WTC11 (cell line): ENCODE measurements at regions not wholly inside any gene's neighbourhood (a gene's known extent, or its start where the extent isn't known, plus 50 kb on each side); places are given as distances from the start of the nearest gene placed in this dataset.

ENCODE experiments used
- ATAC-seq: fragments of 200-7000 bp; cut with Tn5 transposase; 2 replicates; pipeline ENCODE4 v1.10.0; 2021; ENCODE audit warnings: mild to moderate bottlenecking, moderate library complexity
- CTCF ChIA-PET: fragments of 300-600 bp; sonication (Branson Sonifier 250); formaldehyde crosslinking; loops from one replicate; lab custom pipeline; 2021; ENCODE audit warnings: antibody characterized with exemption; lab: Charles Lee
- POLR2A ChIA-PET: fragments of 350-600 bp; sonication (Branson Sonifier 250); formaldehyde crosslinking; loops from one replicate; lab custom pipeline; 2021; ENCODE audit warnings: antibody characterized with exemption; lab: Charles Lee
- DNase-seq: peaks from one replicate; pipeline ENCODE4 v3.0.0; 2021; ENCODE audit warnings: low spot score
- H3K27ac Mint-ChIP-seq: 2 replicates; pipeline ENCODE4 v1.8.0; 2021; ENCODE audit warnings: mixed read lengths
- H3K27me3 Mint-ChIP-seq: 2 replicates; pipeline ENCODE4 v1.8.0; 2021; ENCODE audit warnings: low read depth, mild to moderate bottlenecking, moderate library complexity, mixed read lengths
- H3K36me3 Mint-ChIP-seq: 2 replicates; pipeline ENCODE4 v1.8.0; 2021; ENCODE audit warnings: mixed read lengths
- H3K4me1 Mint-ChIP-seq: 2 replicates; pipeline ENCODE4 v1.8.0; 2022; ENCODE audit warnings: mixed read lengths
- H3K4me3 Mint-ChIP-seq: 2 replicates; pipeline ENCODE4 v1.8.0; 2021; ENCODE audit warnings: mild to moderate bottlenecking, moderate library complexity, mixed read lengths
- H3K9me3 Mint-ChIP-seq: 2 replicates; pipeline ENCODE4 v1.8.0; 2021; ENCODE audit warnings: mixed read lengths
- AFF4 ChIP-seq: sonication (generic); formaldehyde crosslinking; IDR thresholded peaks from 2 replicates; pipeline ENCODE4 v1.8.1; 2023; ENCODE audit warnings: mild to moderate bottlenecking, missing genetic modification reagents, borderline replicate concordance
- ATF1 ChIP-seq: sonication (generic); formaldehyde crosslinking; IDR thresholded peaks from 2 replicates; pipeline ENCODE4 v1.8.1; 2023; ENCODE audit warnings: mild to moderate bottlenecking, moderate library complexity, missing genetic modification reagents
- CBFB ChIP-seq: sonication (generic); formaldehyde crosslinking; IDR thresholded peaks from 2 replicates; pipeline ENCODE4 v1.8.1; 2022; ENCODE audit warnings: mild to moderate bottlenecking, low read depth, missing genetic modification reagents
- CTCF ChIP-seq: fragments of 200-600 bp; IDR thresholded peaks from 2 replicates; pipeline ENCODE4 v1.8.0; 2022; ENCODE audit warnings: antibody characterized with exemption
- ELF4 ChIP-seq: sonication (generic); formaldehyde crosslinking; IDR thresholded peaks from 2 replicates; pipeline ENCODE4 v1.8.1; 2022; ENCODE audit warnings: low read depth, mild to moderate bottlenecking, moderate library complexity, missing genetic modification reagents
- EMX1 ChIP-seq: fragments of 250-450 bp; sonication (Bioruptor Pico); IDR thresholded peaks from 2 replicates; pipeline ENCODE4 v1.8.0; 2021; ENCODE audit warnings: mild to moderate bottlenecking
- ERG ChIP-seq: fragments of 250-450 bp; sonication (Bioruptor Pico); IDR thresholded peaks from 2 replicates; pipeline ENCODE4 v1.8.0; 2021; ENCODE audit warnings: mild to moderate bottlenecking
- ETV6 ChIP-seq: sonication (generic); formaldehyde crosslinking; IDR thresholded peaks from 2 replicates; pipeline ENCODE4 v1.8.1; 2022; ENCODE audit warnings: mild to moderate bottlenecking, missing genetic modification reagents
- GABPB1 ChIP-seq: sonication (generic); formaldehyde crosslinking; IDR thresholded peaks from 2 replicates; pipeline ENCODE4 v1.8.1; 2023; ENCODE audit warnings: mild to moderate bottlenecking, missing genetic modification reagents
- IRF2 ChIP-seq: sonication (generic); formaldehyde crosslinking; IDR thresholded peaks from 2 replicates; pipeline ENCODE4 v1.8.0; 2022; ENCODE audit warnings: low read depth, missing genetic modification reagents, borderline replicate concordance
- MXD4 ChIP-seq: fragments of 250-450 bp; sonication (Bioruptor Pico); IDR thresholded peaks from 2 replicates; pipeline ENCODE4 v1.8.0; 2021; ENCODE audit warnings: mild to moderate bottlenecking, moderate library complexity, borderline replicate concordance
- MYBL2 ChIP-seq: sonication (generic); formaldehyde crosslinking; IDR thresholded peaks from 2 replicates; pipeline ENCODE4 v1.8.1; 2023; ENCODE audit warnings: mild to moderate bottlenecking, moderate library complexity, missing genetic modification reagents
- PRDM15 ChIP-seq: sonication (generic); formaldehyde crosslinking; IDR thresholded peaks from 2 replicates; pipeline ENCODE4 v1.8.0; 2022; ENCODE audit warnings: missing genetic modification reagents
- PRRX2 ChIP-seq: fragments of 250-450 bp; sonication (Bioruptor Pico); IDR thresholded peaks from 2 replicates; pipeline ENCODE4 v1.8.0; 2021; ENCODE audit warnings: mild to moderate bottlenecking
- TEAD1 ChIP-seq: sonication (generic); formaldehyde crosslinking; IDR thresholded peaks from 2 replicates; pipeline ENCODE4 v1.8.0; 2022; ENCODE audit warnings: mild to moderate bottlenecking, missing genetic modification reagents
- TP53 ChIP-seq: sonication (generic); formaldehyde crosslinking; IDR thresholded peaks from 2 replicates; pipeline ENCODE4 v1.8.1; 2023; ENCODE audit warnings: mild to moderate bottlenecking, missing genetic modification reagents
- ZNF219 ChIP-seq: sonication (generic); formaldehyde crosslinking; IDR thresholded peaks from 2 replicates; pipeline ENCODE4 v1.8.0; 2023; ENCODE audit warnings: missing genetic modification reagents, mild to moderate bottlenecking, borderline replicate concordance
- ZNF263 ChIP-seq: sonication (generic); formaldehyde crosslinking; IDR thresholded peaks from 2 replicates; pipeline ENCODE4 v1.8.1; 2022; ENCODE audit warnings: low read depth, mild to moderate bottlenecking, moderate library complexity, missing genetic modification reagents
- ZNF317 ChIP-seq: sonication (generic); formaldehyde crosslinking; IDR thresholded peaks from 2 replicates; pipeline ENCODE4 v1.8.1; 2023; ENCODE audit warnings: low read depth, mild to moderate bottlenecking, moderate library complexity, missing genetic modification reagents, borderline replicate concordance
- ZNF416 ChIP-seq: fragments of 250-450 bp; sonication (Bioruptor Pico); IDR thresholded peaks from 2 replicates; pipeline ENCODE4 v1.9.0; 2021; ENCODE audit warnings: mild to moderate bottlenecking, inconsistent platforms
- ZNF423 ChIP-seq: fragments of 250-450 bp; sonication (Bioruptor Pico); IDR thresholded peaks from 2 replicates; pipeline ENCODE4 v2.1.2; 2022; ENCODE audit warnings: mild to moderate bottlenecking, moderate library complexity
- ZNF671 ChIP-seq: fragments of 250-450 bp; sonication (Bioruptor Pico); IDR thresholded peaks from 2 replicates; pipeline ENCODE4 v1.8.0; 2021; ENCODE audit warnings: mild to moderate bottlenecking
- TF ChIP-seq, protein P1 (sequence below): sonication (generic); formaldehyde crosslinking; IDR thresholded peaks from 2 replicates; pipeline ENCODE4 v1.8.0; 2023; ENCODE audit warnings: mild to moderate bottlenecking, missing genetic modification reagents

- TF ChIP-seq ELF4 (no peak), GABPB1 (CRISPR knock-in tag) (no peak), CTCF (no peak), ZNF416 (CRISPR knock-in tag) (no peak)
These were observed 230.5 kb downstream of the MFSD1 start (continued) for GRCh38 chr3:159032311-159032710.

DNA sequence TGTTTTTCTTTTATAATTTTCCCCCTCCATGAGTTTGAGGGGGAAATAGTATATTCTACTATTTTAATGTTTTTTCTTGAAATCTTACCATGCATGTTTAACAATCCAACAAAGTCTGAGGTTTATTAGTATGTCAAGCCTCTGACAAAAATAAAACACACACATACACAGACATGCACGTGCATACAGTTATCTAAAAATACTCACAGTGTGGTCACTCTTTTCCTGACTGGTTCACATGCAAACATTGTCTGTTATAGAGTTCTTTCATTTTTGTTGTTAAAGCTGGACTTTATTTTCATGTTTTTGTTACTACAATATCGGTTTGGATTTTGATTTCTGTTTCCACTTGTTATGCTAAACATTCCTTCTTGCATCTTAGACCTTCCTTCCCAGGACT, 236.6 kb downstream of the MFSD1 start:
- no peak for DNase-seq

DNA sequence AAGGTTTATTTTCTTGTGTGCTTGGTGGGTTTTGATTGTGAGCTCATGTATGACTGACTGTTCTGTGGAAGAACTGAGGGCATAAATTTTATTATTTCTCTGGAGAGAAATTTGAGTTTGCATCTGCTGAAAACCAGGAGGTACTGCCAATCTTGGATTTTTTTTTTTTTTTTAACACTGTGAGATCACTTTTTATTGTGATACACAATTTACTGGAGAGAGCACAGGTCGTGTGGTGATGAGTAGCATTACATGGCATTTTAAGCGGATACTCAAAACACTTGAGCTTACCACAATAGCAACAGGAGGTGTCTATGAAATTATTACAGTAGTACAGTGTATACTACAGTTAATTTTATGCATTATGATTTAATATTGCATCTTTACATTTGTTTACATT, 237.4 kb downstream of the MFSD1 start:
- Mint-ChIP-seq H3K27me3 (no peaks in the 10 kb centered on the region), H3K36me3 (no peaks in the 10 kb centered on the region), H3K4me1 (no peaks in the 10 kb centered on the region), H3K4me3 (no peak overlapping the region), H3K9me3 (peaks cover 8% of the 10 kb centered on the region)
- DNase-seq (no peak), ATAC-seq (no peak)
- CTCF ChIA-PET, result no interaction called here
- POLR2A ChIA-PET, result no interaction called here
- no peak for TF ChIP-seq ATF1 (CRISPR knock-in tag)
- TF ChIP-seq, protein P1, sequence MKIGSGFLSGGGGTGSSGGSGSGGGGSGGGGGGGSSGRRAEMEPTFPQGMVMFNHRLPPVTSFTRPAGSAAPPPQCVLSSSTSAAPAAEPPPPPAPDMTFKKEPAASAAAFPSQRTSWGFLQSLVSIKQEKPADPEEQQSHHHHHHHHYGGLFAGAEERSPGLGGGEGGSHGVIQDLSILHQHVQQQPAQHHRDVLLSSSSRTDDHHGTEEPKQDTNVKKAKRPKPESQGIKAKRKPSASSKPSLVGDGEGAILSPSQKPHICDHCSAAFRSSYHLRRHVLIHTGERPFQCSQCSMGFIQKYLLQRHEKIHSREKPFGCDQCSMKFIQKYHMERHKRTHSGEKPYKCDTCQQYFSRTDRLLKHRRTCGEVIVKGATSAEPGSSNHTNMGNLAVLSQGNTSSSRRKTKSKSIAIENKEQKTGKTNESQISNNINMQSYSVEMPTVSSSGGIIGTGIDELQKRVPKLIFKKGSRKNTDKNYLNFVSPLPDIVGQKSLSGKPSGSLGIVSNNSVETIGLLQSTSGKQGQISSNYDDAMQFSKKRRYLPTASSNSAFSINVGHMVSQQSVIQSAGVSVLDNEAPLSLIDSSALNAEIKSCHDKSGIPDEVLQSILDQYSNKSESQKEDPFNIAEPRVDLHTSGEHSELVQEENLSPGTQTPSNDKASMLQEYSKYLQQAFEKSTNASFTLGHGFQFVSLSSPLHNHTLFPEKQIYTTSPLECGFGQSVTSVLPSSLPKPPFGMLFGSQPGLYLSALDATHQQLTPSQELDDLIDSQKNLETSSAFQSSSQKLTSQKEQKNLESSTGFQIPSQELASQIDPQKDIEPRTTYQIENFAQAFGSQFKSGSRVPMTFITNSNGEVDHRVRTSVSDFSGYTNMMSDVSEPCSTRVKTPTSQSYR (CRISPR knock-in tag), result no peak
- TF ChIP-seq ZNF263 (CRISPR knock-in tag), result no peak
- no peak for TF ChIP-seq ZNF317 (CRISPR knock-in tag)
- TF ChIP-seq PRRX2 (CRISPR knock-in tag), result no peak
- TF ChIP-seq AFF4 (CRISPR knock-in tag), result no peak
- TF ChIP-seq ZNF671, result no peak
- TF ChIP-seq GABPB1 (CRISPR knock-in tag), result no peak
- TF ChIP-seq PRDM15 (CRISPR knock-in tag), result no peak
- TF ChIP-seq MXD4 (CRISPR knock-in tag), result no peak
- TF ChIP-seq ERG (CRISPR knock-in tag), result no peak
- TF ChIP-seq, all 79 proteins: peak for 0
- H3K27ac Mint-ChIP-seq, result no peak overlapping the region

More for the DNA sequence above, 236.6 kb downstream of the MFSD1 start:
- Mint-ChIP-seq H3K27me3 (no peaks in the 10 kb centered on the region), H3K27ac (no peak overlapping the region), H3K9me3 (peaks cover 12% of the 10 kb centered on the region), H3K4me1 (no peaks in the 10 kb centered on the region), H3K4me3 (no peak overlapping the region), H3K36me3 (no peaks in the 10 kb centered on the region)
- ChIA-PET POLR2A (no interaction called here), CTCF (no interaction called here)
- TF ChIP-seq TP53 (CRISPR knock-in tag) (no peak), MYBL2 (CRISPR knock-in tag) (no peak), ZNF423 (CRISPR knock-in tag) (no peak), ETV6 (no peak), CBFB (CRISPR knock-in tag) (no peak), EMX1 (CRISPR knock-in tag) (no peak), IRF2 (CRISPR knock-in tag) (no peak), ZNF219 (no peak), GABPB1 (CRISPR knock-in tag) (no peak), TEAD1 (CRISPR knock-in tag) (no peak)
- ATAC-seq, result no peak
